ENCODE measurements at regions not wholly inside any gene's neighbourhood (a gene's known extent, or its start where the extent isn't known, plus 50 kb on each side); places are given as distances from the start of the nearest gene placed in this dataset.

DNA sequence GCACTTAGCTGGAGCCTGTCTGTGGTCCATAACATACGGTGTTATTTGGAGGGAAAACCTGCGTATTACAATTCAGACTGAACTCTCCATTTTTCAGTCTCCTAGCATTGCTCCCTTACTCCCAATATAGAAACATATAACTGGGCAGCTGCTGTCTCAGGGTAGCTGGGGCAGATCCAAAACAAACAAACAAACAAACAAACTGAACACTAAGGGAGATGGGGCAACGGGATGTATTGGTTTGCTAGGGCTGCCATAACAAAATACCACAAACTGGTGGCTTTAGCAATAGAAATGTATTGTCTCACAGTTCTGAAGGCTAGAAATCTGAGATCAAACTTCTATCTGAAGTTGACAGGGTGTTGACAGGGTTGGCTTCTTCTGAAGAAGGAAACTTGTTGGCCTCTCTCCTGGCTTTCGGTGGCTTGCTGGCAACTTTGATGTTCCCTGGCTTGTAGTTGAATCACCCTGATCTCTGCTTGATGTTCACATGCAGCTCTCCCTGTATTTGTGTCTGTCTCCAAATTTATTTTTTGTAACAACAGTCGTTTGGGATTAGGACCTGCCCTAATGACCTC is 329.3 kb upstream of the ZNF804A start:
- intact Hi-C loops (cut with DNase I, micrococcal nuclease): no loop called here
- CTCF ChIA-PET: no interaction called here
- no peaks in the 10 kb centered on the region for H3K9me3 ChIP-seq (ENCODE audit: control insufficient read depth in 1 of 2, insufficient read depth in 1 of 2, low read length in 2 of 2)
- no peaks in the 10 kb centered on the region for H3K4me1 ChIP-seq (ENCODE audit: insufficient read depth, low read length)
- H3K9me3 Mint-ChIP-seq: peaks cover 18% of the 10 kb centered on the region
- no peak overlapping the region for H3K4me3 Mint-ChIP-seq
- H3K36me3 ChIP-seq (ENCODE audit: insufficient read depth, low read length): no peaks in the 10 kb centered on the region
- H3K4me3 ChIP-seq (ENCODE audit: low read length): no peak overlapping the region
- POLR2A ChIA-PET: no interaction called here
- no peaks in the 10 kb centered on the region for H3K27me3 Mint-ChIP-seq
- no peak for DNase-seq
- H3K27ac ChIP-seq (ENCODE audit: low read depth in 1 of 2, low read length in 2 of 2): no peak overlapping the region
- TF ChIP-seq, protein P1, sequence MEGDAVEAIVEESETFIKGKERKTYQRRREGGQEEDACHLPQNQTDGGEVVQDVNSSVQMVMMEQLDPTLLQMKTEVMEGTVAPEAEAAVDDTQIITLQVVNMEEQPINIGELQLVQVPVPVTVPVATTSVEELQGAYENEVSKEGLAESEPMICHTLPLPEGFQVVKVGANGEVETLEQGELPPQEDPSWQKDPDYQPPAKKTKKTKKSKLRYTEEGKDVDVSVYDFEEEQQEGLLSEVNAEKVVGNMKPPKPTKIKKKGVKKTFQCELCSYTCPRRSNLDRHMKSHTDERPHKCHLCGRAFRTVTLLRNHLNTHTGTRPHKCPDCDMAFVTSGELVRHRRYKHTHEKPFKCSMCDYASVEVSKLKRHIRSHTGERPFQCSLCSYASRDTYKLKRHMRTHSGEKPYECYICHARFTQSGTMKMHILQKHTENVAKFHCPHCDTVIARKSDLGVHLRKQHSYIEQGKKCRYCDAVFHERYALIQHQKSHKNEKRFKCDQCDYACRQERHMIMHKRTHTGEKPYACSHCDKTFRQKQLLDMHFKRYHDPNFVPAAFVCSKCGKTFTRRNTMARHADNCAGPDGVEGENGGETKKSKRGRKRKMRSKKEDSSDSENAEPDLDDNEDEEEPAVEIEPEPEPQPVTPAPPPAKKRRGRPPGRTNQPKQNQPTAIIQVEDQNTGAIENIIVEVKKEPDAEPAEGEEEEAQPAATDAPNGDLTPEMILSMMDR (IDR thresholded peaks at IDR 0.05): no peak
- H3K36me3 Mint-ChIP-seq (ENCODE audit: low read depth): no peaks in the 10 kb centered on the region
- no peak overlapping the region for H3K27ac Mint-ChIP-seq
- ATAC-seq (ENCODE audit: poor library complexity): no peak
- no peaks in the 10 kb centered on the region for H3K4me1 Mint-ChIP-seq (ENCODE audit: low read depth)
- H3K27me3 ChIP-seq (ENCODE audit: control insufficient read depth in 1 of 2, insufficient read depth in 2 of 2, low read length in 2 of 2): no peaks in the 10 kb centered on the region

DNA sequence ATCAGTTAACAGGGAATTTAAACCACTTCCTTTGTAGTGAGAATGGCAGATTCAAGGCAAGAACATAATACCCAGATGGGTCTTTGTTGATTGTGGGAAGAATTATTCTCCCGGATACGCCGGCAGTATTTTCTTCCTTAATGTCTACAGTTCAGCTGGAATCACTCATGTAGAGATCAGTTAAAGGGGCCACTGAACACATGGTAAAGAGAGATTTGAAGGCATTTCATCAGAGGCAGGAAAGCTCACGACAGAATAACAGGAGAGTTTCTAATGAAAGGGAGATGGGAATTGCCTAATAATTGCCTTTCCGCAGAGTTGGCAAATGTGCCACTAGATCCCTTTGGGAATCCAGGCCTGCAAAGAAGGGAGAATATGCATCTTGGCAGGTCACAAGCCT is 327.7 kb upstream of the ZNF804A start:
- Mint-ChIP-seq H3K36me3 (ENCODE audit: low read depth) (no peaks in the 10 kb centered on the region), H3K9me3 (peaks cover 9% of the 10 kb centered on the region), H3K27ac (no peak overlapping the region), H3K4me3 (no peak overlapping the region), H3K27me3 (no peaks in the 10 kb centered on the region), H3K4me1 (ENCODE audit: low read depth) (no peaks in the 10 kb centered on the region)
- CTCF ChIA-PET: no interaction called here
- no peak for DNase-seq
- Histone ChIP-seq H3K4me3 (ENCODE audit: low read length) (no peak overlapping the region), H3K36me3 (ENCODE audit: insufficient read depth, low read length) (no peaks in the 10 kb centered on the region), H3K27me3 (ENCODE audit: control insufficient read depth in 1 of 2, insufficient read depth in 2 of 2, low read length in 2 of 2) (no peaks in the 10 kb centered on the region), H3K4me1 (ENCODE audit: insufficient read depth, low read length) (no peaks in the 10 kb centered on the region), H3K27ac (ENCODE audit: low read depth in 1 of 2, low read length in 2 of 2) (no peak overlapping the region), H3K9me3 (ENCODE audit: control insufficient read depth in 1 of 2, insufficient read depth in 1 of 2, low read length in 2 of 2) (no peaks in the 10 kb centered on the region)
- TF ChIP-seq, protein P1 (IDR thresholded peaks at IDR 0.05): no peak
- intact Hi-C loops (cut with DNase I, micrococcal nuclease): no loop called here
- no peak for ATAC-seq (ENCODE audit: poor library complexity)
- POLR2A ChIA-PET: no interaction called here

DNA sequence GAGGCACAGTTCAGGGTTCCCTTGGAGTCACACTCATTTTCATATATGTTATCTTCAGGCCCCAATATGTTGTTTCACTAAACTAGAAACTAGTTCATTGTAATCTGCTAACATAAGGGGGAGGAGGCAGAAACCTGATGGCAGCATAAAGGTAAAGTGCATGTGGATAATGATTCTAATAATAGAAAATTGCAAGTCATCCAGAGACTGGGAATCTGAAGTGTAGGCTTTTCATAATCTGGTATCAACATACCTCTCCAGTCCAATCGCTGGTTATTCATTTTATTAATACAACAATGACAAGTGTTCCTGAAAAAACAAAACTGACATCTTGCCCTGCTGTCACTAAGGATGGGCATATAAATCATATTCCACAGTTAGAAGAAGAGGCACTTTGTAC is 326.3 kb upstream of the ZNF804A start:
- no peak for ATAC-seq (ENCODE audit: poor library complexity)
- H3K27ac Mint-ChIP-seq: no peak overlapping the region
- intact Hi-C loops (cut with DNase I, micrococcal nuclease): no loop called here
- Histone ChIP-seq H3K9me3 (ENCODE audit: control insufficient read depth in 1 of 2, insufficient read depth in 1 of 2, low read length in 2 of 2) (no peaks in the 10 kb centered on the region), H3K27ac (ENCODE audit: low read depth in 1 of 2, low read length in 2 of 2) (no peak overlapping the region), H3K36me3 (ENCODE audit: insufficient read depth, low read length) (no peaks in the 10 kb centered on the region), H3K4me1 (ENCODE audit: insufficient read depth, low read length) (no peaks in the 10 kb centered on the region), H3K27me3 (ENCODE audit: control insufficient read depth in 1 of 2, insufficient read depth in 2 of 2, low read length in 2 of 2) (no peaks in the 10 kb centered on the region), H3K4me3 (ENCODE audit: low read length) (no peak overlapping the region)
- no peak overlapping the region for H3K4me3 Mint-ChIP-seq
- no peak for DNase-seq
- CTCF ChIA-PET: no interaction called here
- no peaks in the 10 kb centered on the region for H3K27me3 Mint-ChIP-seq
- H3K4me1 Mint-ChIP-seq (ENCODE audit: low read depth): no peaks in the 10 kb centered on the region
- TF ChIP-seq, protein P1 (IDR thresholded peaks at IDR 0.05): no peak
- H3K9me3 Mint-ChIP-seq: peaks cover 6% of the 10 kb centered on the region
- POLR2A ChIA-PET: no interaction called here
- H3K36me3 Mint-ChIP-seq (ENCODE audit: low read depth): no peaks in the 10 kb centered on the region
